Omental fat pad (tissue), 3 donors: ENCODE measurements at regions not wholly inside any gene's neighbourhood (a gene's known extent, or its start where the extent isn't known, plus 50 kb on each side); places are given as distances from the start of the nearest gene placed in this dataset.

Experiments used
- ATAC-seq: fragments of 150-250 bp; one replicate; pipeline ENCODE4 v1.9.1; 2016; ENCODE audit warnings: mild to moderate bottlenecking, moderate library complexity; ENCODE audit not compliant: low FRiP score
- DNase-seq: peaks from one replicate; pipeline ENCODE4 v3.0.0-alpha.2; 2019; ENCODE audit warnings: low spot score
- CTCF ChIP-seq, 3 donors: fragments of 450-650 bp; IDR thresholded peaks; one replicate each; pipeline ENCODE4 v1.5.1; 2016 to 2017; ENCODE audit warnings: antibody characterized with exemption in 3 of 3, mild to moderate bottlenecking in 3 of 3, moderate library complexity in 2 of 3

- ATAC-seq: no peak
- TF ChIP-seq CTCF (IDR thresholded peaks at IDR 0.05): no peak
Measured at GRCh38 chr20:24894488-24894887, 54.6 kb upstream of the CST7 start.

GRCh38 chr20:24894967-24895366, 54.1 kb upstream of the CST7 start:
- no peak for DNase-seq
- TF ChIP-seq CTCF (IDR thresholded peaks at IDR 0.05): no peak
- no peak for ATAC-seq

More at GRCh38 chr20:24894488-24894887, 54.6 kb upstream of the CST7 start:
- DNase-seq: no peak

- ATAC-seq: no peak
- DNase-seq: no peak
- no peak for TF ChIP-seq CTCF (IDR thresholded peaks at IDR 0.05)
Measured at GRCh38 chr20:24895431-24895830, 53.6 kb upstream of the CST7 start.

GRCh38 chr20:24895898-24896658, 53.0 kb upstream of the CST7 start:
- no peak for TF ChIP-seq CTCF (IDR thresholded peaks at IDR 0.05)
- ATAC-seq: no peak
- DNase-seq: no peak

GRCh38 chr20:24896984-24897383, 52.1 kb upstream of the CST7 start:
- ATAC-seq: no peak

GRCh38 chr20:24897974-24898373, 51.1 kb upstream of the CST7 start:
- ATAC-seq (no peak), DNase-seq (no peak)
- no peak for TF ChIP-seq CTCF (IDR thresholded peaks at IDR 0.05)

More at GRCh38 chr20:24896984-24897383, 52.1 kb upstream of the CST7 start:
- DNase-seq: no peak
- no peak for TF ChIP-seq CTCF (IDR thresholded peaks at IDR 0.05)

- no peak for ATAC-seq
- no peak for TF ChIP-seq CTCF (IDR thresholded peaks at IDR 0.05)
- no peak for DNase-seq
Measured at GRCh38 chr20:24899153-24899552, 49.9 kb upstream of the CST7 start.
